GM19468 (cell line): ENCODE measurements at regions not wholly inside any gene's neighbourhood (a gene's known extent, or its start where the extent isn't known, plus 50 kb on each side); places are given as distances from the start of the nearest gene placed in this dataset.
"Not testable (repeated sequence)": the region's sequence is repeated elsewhere in the genome, so short reads cannot be mapped to it uniquely, and the experiment has no call there.

Experiments
- ATAC-seq: cut with Tn5 transposase; IDR thresholded peaks from one replicate; pipeline ENCODE4 v1.9.1; 2021; ENCODE audit warnings: mild to moderate bottlenecking, moderate library complexity, moderate number of reproducible peaks; ENCODE audit not compliant: unreplicated experiment; ENCODE audit errors: extremely low read depth

DNA sequence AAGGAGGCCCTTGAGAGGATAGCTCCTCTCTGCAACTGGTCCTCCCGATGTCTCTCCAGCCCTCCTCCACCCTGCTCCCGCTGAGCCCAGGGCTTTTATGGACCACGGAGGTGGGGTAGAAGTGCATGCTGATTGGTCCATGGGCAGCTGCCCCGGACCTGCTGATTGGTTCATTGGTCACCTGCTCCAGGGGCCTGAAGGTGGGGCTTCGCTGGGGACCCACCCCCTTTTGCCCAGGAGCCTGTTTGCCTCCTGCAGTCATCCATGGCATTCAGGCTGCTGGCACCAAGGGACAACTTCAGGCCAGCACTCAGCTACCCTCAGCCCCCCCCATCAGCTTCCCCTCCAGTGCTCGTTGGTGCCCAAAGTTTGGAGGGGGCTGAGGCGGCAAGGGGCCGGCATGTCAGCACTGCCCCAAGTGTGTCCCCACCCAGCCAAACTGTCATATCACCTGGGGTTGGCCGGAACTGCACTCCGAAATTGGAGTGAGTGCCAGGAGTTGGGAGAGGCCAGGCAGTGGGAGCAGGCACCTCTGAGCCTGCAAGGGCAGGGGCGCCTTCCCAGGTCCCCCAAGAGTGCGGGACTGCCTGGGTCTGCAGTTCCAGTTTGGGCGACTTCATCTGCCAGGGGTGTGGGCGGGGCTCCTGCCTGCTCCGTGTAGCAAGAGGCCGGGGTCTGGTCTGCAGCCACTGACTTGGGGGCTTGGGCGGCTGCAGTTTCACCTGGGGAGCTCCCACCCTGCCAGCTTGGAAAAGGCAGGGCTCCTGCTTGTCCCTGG, 288.9 kb downstream of the RDH14 start:
- no peak for ATAC-seq

DNA sequence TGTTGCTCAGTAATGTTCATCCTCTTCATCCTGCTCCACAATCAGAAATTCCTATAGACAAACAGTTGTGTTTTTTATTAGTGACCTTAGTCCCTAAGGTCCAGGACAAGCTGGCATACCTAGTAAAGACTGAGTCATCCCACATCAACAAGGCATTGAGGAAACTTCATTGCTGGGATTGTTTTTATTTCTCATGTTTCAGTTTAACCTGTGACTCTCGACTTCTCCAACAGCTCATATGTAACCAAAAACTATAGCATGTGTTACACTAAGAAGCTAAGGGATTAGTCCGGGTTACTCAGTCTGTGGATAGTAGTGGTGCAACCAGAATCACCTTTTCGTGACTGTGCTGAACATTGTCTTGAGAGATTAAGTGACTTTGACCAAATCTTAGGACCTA, 292.1 kb downstream of the RDH14 start:
- no peak for ATAC-seq

DNA sequence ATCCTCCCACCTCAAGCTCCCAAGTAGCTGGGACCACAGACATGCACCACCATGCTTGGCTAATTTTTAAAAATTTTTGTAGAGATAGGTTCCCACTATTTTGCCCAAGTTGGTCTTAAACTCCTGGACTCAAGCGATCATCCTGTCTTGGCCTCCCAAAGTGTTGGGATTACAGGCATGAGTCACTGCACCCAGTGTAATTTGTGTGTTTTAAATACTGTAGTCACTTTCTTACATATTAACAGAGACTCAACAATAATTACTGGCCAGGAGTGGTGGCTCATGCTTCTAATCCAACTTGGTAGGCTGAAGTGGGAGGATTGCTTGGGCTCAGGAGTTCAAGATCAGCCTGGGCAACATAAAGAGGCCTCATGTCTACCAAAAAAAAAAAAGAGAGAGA, 293.0 kb downstream of the RDH14 start:
- no peak for ATAC-seq

DNA sequence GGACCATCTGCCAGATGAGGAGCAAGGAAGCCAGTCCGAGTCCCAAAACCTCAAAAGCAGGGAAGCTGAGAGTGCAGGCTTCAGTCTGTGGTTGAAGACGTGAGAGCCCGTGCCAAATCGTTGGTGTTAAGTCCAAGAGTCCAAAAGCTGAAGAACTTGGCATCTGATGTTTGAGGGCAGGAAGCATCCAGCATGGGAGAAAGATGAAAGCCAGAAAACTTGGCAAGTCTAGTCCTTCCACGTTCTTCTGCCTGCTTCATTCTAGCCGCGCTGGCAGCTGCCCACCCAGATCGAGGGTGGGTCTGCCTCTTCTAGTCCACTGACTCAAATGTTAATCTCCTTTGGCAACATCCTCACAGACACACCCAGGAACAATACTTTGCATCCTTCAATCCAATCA, 293.8 kb downstream of the RDH14 start:
- ATAC-seq, result not testable (repeated sequence)

DNA sequence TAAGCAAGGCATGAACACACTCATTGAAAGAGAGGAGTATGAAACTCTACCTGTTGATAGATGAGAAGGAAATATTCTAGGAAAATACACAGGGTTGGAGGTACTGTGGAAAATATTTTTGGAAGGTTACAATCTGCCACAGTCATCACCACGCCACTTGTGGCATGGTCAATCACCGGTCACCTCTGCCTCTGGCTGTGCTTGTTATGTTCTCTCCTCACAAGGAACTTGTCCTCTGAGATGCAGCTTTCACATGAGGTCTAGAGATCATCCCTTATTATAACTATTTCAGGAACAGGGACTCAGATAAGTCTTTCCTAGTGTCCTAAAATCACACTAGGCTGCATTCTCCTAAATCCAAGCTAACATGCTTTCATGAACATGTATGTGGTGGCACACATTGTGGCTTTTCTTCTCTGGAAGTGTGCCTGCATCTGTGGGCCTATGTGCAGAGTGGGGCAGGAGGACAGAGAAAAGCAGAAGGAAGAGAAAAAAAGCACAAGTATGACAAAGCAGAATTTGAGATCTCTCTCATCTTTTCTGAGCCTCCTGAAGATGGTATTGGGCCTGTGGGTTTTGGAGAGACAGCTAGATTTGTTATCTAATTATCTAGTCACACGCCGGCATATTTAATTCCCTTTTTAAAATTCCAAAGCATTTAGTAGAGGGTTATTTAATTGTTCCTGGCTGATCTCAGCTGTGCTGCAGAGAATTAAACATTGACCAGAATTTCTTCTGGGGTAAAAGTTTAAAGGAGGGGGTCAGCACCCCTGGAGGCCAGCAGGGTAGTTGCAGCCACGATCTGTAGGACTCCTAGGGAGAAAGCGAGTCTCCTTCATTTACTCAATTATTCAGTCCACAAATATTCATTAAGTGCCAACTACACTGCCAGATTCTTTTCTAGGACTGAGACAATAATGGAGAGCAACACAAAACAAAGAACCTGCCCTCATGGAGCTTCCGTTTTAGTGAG, 294.6 kb downstream of the RDH14 start:
- no peak for ATAC-seq

DNA sequence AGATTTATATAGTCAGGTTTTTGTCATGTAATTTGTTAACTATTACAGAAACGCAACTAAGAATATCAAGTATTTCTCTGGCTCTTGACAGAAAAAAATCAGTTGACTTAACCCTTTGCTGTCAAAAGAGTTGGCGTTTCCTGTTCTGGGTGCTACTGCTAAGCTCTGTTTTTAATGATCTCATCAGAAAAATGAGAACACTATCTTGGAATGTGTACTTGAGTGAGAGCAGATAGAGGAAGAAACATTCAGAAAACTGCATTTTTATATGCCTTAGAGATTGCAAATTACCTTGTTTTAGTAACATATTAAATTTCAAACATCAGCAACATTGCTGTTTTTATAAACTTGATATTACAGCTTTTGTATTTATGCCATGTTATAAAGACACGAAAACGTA, 297.9 kb downstream of the RDH14 start:
- no peak for ATAC-seq

DNA sequence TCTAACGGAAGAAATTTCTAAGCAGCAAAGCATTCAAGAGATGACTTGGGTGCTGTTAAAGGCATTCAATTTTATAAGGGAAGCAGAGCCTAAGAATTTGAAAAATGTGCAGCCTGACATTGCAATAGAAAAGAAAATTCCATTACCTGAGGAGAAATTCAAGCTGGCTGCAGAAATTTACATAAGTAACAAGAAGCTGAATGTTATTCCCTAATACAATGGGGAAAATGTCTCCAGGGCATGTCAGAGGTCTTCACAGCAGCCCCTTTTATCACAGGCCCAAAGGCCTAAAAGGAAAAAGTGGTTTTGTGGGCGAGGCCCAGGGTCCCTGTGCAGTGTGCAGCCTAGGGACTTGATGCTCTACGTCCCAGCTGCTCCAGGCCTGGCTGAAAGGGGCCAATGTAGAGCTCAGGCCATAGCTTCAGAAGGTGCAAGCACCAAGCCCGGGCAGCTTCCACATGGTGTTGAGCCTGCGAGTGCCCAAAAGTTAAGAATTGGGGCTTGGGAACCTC, 306.7 kb downstream of the RDH14 start:
- no peak for ATAC-seq

DNA sequence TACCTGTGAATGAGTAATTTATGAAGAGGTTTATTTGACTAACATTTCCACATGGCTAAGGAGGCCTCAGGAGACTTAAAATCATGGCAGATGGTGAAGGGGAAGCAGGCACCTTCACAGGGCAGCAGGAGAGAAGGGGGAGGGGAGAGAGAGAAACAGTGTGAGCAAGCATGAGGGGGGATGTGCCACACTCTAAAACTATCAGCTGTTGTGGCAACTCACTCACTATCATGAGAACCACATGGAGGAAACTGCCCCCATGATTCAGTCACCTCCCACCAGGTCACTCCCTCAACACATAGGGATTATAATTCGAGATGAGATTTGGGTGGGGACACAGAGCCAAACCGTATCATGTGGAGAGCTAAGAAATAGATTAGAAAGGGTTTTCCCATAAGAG, 309.0 kb downstream of the RDH14 start:
- ATAC-seq, result no peak

DNA sequence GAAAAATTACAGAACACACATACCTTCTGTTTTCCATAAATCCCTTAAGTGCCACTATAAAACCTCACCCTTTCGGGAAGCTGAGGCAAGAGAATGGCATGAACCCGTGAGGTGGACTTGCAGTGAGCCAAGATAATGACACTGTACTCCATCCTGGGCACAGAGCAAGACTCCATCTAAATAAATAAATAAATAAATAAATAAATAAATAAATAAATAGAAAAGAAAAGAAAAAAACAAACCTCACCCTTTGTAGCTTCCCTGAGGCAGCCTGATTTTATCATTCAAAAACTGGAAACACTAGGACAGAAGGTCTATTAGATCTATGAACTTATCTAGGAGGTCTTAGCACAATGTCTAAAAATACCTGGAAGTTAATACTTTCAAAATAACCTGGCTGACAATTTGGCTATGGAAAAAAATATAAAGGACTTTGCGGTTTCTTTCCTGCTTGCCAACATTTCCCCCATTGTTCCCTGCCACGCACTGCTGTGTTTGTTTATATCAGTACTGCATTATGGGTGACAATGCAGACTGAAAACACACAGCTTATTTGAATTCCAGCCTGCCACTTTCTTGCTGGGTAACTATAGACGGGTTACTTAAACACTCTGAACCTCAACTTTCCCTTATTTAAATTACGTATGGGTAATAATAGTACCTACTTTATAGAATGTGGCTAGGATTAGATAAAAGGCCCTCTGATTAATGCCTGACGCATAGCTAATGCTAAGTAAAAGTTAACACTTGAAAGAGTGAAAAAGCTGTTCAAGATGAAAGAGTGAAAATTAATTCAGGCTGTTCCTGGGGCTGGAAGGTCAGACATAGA, 313.0 kb downstream of the RDH14 start:
- ATAC-seq, result no peak

DNA sequence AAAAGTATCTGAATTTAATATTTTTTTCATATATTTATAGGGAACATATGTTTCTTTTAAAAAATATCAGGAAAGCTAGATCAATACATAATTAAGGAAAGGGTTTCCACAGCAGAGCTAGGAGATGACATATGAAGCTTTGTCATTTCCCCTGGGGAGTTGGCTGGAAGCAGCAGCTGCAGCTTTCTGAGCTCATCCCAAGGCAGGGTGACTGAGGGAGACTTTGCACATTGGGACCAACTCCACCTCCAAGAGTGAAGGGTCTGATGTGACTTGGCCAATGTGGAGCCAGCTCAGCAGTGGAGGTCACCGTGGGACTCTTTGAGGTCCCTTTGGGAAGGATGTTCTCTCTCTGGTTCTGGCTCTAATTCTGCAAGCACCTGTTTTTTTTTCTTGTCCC, 315.1 kb downstream of the RDH14 start:
- no peak for ATAC-seq

DNA sequence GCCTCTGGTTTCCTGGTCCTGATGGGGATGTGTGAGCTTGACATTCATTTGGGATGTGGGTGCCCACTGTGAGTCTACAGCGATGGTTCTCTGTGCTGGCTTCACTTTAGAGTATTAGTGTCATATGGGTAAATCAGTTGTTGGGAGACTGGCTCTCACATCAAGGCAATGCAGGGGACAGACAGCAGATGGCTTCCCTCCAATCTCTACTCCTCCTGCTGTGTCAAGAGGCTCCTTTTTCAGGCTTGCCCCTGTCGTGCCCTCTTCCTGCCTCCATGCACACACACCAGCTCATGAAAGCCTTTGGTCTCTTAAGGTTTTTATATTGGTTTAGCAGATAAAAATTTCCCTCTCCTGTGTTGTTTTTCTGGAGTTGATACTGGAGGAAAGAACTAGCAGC, 315.6 kb downstream of the RDH14 start:
- no peak for ATAC-seq

DNA sequence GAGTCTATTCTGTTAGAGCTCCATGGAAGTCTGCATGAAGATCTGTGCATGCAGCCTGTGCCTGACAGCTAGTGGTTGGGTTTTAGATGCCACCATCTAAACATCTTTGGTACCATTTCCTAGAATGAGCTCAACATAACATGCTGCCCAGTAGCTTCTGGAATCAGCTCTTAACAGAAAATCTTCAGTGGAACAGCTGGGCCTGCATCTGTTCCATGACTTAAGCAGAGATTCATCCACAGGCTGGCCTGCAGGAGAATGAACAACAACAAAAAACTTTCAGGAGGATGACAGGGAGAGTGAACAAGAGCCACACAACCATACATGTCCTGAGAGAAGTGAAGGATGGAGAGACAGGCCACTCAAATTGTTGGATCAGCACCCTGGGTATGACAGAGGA, 316.6 kb downstream of the RDH14 start:
- no peak for ATAC-seq

DNA sequence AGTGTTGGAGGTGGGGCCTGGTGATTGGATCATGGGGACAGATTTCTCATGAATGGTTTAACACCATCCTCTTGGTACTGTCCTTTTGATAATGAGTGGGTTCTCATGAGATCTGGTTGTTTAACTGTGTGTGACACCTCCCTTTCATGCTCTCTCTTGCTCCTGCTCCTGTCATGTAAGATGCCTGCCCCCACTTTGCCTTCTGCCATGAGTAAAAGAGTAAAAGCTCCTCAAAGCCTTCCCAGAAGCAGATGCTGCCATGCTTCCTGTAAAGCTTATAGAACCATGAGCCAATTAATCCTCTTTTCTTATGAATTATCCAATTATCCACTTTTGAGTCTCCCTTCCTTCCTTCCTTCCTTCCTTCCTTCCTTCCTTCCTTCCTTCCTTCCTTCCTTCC, 317.7 kb downstream of the RDH14 start:
- ATAC-seq, result no peak

DNA sequence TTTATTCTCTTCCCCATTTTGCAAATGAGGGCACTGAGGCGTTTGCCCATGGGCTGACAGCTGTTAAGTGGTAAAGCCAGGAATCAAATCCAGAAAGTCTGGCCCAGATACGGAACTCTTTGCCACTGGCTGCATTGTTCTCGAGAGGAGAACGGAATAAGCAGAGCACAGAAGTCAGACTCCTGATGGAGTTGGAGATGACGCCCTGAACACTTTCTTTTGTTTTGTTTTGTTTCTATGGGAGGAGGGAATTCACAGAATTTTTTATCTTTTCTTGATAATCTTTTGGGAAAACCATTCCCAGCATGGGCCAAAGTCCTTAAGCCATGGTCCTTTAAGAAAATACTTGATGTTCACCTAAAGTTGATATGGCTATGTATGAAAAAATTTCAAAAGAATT, 322.2 kb downstream of the RDH14 start:
- ATAC-seq, result no peak

DNA sequence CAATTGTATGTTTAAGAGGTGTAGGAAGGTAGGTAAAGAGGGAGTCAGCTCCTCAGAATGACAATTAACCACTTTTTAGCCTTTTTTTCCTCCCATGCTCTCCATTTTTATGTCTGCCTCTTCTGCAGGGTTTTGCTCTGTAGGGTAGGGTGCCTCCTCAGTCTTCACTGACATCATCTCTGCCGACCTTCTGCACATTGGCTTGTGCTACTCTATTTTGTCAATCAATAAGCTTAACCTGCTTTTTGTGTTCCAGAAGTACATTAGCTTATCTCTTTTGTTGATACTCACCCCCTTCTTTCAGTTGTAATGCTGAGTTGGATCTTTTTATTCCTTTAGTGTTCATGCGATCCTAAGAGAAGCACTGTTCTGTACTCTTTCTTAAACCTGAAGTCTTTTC, 323.2 kb downstream of the RDH14 start:
- ATAC-seq, result no peak

DNA sequence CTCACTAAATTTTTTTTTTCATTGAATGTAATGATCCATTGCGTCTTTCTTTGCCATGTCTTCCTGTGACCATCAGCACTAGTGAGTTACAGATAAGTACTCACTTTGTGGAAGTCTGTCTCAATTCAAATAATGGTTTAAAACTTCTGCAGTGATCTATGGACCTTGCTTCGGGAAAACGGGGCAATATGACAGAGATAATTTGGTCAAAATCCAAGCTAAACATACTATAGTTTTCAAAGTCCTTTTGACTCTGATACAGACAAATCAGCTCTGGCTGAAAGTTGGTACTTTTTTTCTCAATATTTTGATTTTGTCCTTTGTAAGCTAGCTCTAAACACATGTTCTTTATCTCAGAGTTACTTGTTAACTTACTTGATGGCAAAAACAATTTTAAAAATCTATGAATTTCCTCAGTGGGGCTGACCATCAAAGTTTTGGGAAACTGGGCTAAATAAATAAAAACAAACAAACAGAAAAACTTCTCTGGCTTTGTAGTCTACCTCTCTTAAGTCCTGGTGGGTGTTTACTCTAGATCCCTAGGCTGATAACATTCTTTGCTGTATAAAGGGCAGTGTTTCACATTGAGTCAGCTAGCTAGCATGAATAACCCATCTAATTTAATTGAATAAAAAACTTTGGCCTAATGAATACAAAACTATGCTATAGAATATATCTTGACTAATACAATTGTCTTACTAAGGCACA, 327.6 kb downstream of the RDH14 start:
- no peak for ATAC-seq

DNA sequence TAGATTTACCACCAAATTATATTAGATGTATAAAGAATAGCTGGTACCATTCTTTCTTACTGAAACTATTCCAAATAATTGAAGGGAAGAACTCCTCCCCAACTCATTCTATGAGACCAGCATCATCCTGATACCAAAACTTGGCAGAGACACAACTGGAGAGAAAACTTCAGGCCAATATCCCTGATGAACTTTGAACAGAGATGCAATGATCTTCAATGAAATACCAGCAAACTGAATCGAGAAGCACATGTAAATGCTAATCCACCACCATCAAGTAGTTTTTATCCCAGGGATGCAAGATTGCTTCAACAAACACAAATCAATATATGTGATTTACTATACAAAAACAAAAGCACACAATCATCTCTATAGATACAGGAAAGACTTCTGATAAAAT, 329.8 kb downstream of the RDH14 start:
- ATAC-seq, result no peak

DNA sequence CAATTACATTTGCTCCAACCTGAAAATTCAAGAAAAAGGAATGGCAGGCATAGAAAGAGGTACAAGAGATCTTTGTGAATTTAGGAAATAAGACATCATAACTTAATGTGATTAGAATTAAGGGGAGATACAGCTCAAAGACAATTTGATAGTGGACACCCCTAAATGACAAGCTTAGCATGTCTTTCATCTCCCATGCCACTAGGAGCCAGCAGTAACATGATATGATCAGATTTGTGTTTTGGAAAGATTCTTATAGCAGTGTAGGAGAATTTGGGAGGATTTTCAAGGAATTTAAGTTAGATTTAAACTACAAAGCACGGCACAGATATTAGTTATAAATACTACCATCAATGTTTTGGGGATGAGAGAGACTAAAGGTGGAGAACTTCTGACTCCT, 340.8 kb downstream of the RDH14 start:
- ATAC-seq, result no peak

DNA sequence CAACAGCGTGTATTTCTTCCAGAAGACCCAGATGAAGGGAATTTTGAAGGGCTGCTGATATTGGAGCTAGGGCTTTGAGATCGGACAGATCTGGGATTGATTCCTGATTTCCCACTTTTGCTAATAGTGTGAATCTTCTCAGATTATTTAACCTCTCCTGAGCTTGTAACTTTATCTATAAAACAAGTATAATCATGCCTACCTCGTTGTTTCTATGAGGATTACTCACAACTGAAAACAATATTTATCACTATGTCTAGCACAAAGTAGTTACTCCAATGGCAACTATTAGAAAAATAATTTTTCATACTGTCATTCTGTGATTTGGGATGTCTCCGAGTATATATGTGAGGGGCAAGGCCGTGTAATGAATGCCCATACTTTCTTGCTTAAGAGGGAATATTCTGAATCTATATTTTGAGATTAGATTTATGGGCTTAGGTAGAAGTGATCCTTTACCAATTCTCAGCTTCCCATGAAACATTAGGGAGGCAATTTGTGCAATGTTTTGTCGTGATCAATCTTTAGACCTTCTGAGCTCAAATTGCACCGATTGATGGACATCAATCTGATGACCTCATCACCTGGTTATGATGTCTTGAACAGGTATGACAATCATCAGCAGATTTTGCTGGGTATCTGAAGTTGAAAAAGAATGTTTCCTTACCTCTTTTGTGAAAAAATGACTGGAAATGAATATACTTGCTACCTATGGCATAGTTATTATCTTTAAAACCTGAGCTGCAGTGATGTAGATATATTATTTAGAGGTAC, 339.9 kb downstream of the KCNS3 start:
- ATAC-seq, result no peak
